ENCODE measurements at regions not wholly inside any gene's neighbourhood (a gene's known extent, or its start where the extent isn't known, plus 50 kb on each side); places are given as distances from the start of the nearest gene placed in this dataset.

- BruUV-seq (replicated peaks), result no TSS peak
- Histone ChIP-seq H3K9me3 (replicated peaks; ENCODE audit: control insufficient read depth, insufficient read depth, low read length) (no peaks in the 10 kb centered on the region), H3K4me3 (replicated peaks in 1 of 3; ENCODE audit: insufficient read depth in 1 of 3, low read depth in 1 of 3, low read length in 3 of 3) (no peak overlapping the region), H3K4me2 (ENCODE audit: insufficient read depth, low read length) (no peak overlapping the region), H3K27ac (ENCODE audit: insufficient read depth, low read depth, low read length) (no peak overlapping the region), H3K79me2 (ENCODE audit: control insufficient read depth, insufficient read depth, low read length) (no peaks in the 10 kb centered on the region), H3K27me3 (ENCODE audit: control insufficient read depth in 2 of 2, insufficient read depth in 2 of 2, low read length in 2 of 2) (no peaks in the 10 kb centered on the region), H4K20me1 (replicated peaks; ENCODE audit: control insufficient read depth, extremely low read depth, insufficient read depth, low read length) (no peaks in the 10 kb centered on the region), H2AFZ (ENCODE audit: low read depth, low read length) (no peak overlapping the region), H3K36me3 (ENCODE audit: control insufficient read depth in 2 of 2, extremely low read depth in 1 of 2, insufficient read depth in 2 of 2, low read length in 2 of 2) (no peaks in the 10 kb centered on the region), H3K9me1 (replicated peaks; ENCODE audit: control insufficient read depth, extremely low read depth, insufficient read depth, low read length) (no peaks in the 10 kb centered on the region), H3K9ac (replicated peaks; ENCODE audit: extremely low read depth, insufficient read depth, low read length) (no peak overlapping the region), H3K4me1 (ENCODE audit: control insufficient read depth, extremely low read depth, insufficient read depth, low read length) (no peaks in the 10 kb centered on the region)
- FAIRE-seq (no peak), DNase-seq (ENCODE audit: low read depth, low spot score) (no peak)
- dilution Hi-C loops (cut with MboI; ENCODE audit: extremely low pct_ligation_motif_present, low sequenced_read_pairs) (no loop called here), intact Hi-C loops (cut with micrococcal nuclease) (no loop called here)
- POLR2A ChIA-PET, result no interaction called here
- CTCF ChIA-PET, result no interaction called here
- no peak for TF ChIP-seq MAX (IDR thresholded peaks at IDR 0.05; ENCODE audit: insufficient read depth, insufficient read length)
- TF ChIP-seq JUN (IDR thresholded peaks at IDR 0.05; ENCODE audit: borderline replicate concordance, insufficient read depth, insufficient read length, low read depth), result no peak
- TF ChIP-seq EZH2 (IDR thresholded peaks at IDR 0.05; ENCODE audit: borderline replicate concordance, low read depth, low read length, severe bottlenecking), result no peak
- TF ChIP-seq FOS (IDR thresholded peaks at IDR 0.05; ENCODE audit: borderline replicate concordance, insufficient read depth, low read length), result no peak
- TF ChIP-seq MYC (IDR thresholded peaks at IDR 0.05; ENCODE audit: low read depth, low read length), result no peak
- TF ChIP-seq POLR2AphosphoS5 (IDR thresholded peaks at IDR 0.05; ENCODE audit: insufficient read depth, low read depth, low read length), result no peak
- TF ChIP-seq CTCF (IDR thresholded peaks at IDR 0.05; ENCODE audit: extremely low read depth in 1 of 2, insufficient read depth in 1 of 2, low read depth in 1 of 2, low read length in 2 of 2), result no peak
These were observed 212.3 kb upstream of the ATP5MC3 start for GRCh38 chr2:175393851-175394250.

Data from endothelial cell of umbilical vein (primary cell).